ENCODE measurements at regions not wholly inside any gene's neighbourhood (a gene's known extent, or its start where the extent isn't known, plus 50 kb on each side); places are given as distances from the start of the nearest gene placed in this dataset.

DNA sequence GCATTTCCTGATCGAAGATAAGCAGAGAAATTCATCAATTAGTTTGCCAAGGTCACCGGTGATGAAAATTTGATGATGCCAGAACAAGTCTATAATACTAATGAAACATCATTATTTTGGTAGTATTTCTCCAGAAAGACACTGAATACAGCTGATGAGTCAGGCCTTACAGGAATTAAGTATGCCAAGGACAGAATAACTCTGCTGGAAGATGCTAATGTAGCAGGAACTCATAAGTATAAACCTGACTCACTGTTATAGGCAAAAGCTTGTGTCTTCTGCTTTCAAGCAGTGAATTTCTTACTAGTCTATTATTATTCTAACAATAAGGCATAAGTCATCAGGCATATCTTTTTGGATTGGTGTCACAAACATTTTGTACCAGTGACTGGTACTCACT lies 1825.1 kb upstream of the IGFBP7 start:
- no peak for DNase-seq

DNA sequence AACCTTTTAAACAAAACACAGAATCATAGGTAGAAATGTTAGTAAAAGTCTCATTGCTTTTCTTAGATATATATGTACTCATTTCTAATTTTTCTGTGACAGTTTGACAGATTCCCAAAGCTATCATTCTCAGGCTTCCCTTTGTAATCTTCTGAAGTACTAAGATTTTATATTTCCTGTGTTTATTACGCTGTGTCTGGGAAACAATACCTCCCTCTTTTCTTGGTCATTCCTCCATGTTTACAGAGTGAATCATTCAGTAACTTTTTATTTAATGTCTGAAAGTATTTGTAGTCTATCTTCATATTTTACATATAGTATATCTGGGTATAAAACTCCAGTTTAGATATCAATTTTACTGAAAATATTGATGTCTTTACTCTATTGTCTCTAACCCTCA lies 1826.3 kb upstream of the IGFBP7 start:
- DNase-seq = no peak

DNA sequence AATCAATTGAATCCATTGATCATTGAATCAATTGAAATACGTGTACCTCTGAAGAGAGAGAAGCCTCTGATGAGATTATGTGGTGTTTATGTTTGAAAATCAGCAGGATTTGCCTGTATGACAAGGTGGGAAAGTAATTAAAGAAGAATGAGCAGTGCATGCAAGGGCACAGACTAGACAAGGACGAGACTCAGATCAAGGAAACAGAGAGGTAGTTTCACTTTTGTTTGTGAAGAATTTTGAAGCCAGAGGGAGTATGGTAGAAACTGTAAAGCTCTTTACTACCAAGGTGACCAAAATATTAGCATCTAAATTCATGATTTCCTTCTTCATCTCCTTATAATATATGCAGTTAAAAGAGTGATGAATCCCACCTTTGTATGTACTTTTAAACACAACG lies 1830.0 kb upstream of the IGFBP7 start:
- no peak for DNase-seq

DNA sequence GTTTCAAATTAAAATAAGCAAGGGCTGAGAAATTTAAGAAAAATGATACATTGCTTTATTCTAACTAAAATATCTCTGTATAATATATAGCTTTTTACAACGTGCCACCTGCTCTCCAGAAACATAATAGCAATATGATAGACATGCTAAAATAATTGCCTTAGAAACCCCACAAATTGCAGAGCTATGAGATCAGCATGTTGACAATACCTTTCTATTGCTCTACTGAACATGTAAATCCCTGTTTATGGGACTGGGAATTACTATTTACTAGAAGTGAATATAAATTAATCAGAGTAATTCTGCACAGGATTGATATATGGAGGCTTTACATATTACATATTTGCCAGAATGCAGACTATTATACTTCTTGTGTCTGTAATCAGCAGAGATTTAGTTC lies 1831.1 kb upstream of the IGFBP7 start:
- DNase-seq = no peak

DNA sequence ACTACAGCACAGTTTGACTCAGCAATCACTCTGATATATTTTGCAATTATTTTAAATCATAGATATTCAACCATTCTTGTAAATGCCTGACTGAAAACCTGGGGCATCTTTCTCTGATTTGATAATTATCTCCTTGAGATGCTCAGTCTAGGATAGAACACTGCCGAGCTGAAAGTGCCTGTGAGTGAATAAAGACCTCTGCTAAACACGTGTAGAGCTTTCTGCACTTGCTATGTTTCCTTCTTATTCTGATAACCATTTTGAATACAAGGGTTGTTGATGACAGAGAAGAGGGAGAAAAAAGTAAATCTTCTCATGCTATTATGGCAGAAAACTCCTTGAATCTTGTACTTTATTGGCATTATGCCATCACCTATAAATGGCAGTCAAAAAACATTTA lies 1843.4 kb upstream of the IGFBP7 start:
- no peak for DNase-seq

DNA sequence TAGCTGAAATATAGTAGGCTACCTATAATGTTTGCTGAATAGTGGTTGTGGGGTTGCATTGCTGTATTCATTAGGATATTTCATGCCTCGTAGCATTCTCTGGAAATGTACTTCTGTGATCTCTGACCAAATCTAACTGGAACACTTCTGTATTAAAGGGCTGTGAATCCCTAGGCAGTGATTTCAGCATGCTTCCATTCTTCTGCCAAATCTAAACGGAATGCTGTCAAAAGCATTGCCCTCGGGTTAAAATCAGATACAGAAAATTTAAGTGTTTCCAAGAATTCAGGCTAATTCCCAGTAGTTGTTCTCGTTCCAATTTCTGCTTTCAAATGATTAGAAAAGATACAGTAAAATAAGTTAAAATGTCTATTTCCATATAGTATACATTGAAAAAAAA lies 1847.5 kb upstream of the IGFBP7 start:
- no peak for DNase-seq

DNA sequence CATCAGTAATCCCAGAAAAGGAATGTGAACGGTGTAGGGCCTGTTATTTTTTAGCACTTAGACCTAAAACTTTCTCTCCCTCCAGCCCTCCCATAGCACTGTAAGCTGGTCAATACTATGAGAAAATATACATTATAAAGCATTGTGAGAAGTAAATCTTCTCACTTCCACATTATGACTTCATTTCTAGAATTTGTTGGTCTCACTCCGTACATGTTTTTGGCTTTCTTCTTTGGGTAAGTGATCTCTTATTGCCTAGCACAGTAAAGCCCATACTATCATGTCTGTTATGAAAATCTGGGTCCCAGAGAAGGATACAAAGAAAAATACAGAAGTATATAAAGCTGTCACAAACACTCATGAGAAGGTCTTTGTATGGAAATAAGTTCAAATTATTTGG lies 1851.1 kb upstream of the IGFBP7 start:
- no peak for DNase-seq

DNA sequence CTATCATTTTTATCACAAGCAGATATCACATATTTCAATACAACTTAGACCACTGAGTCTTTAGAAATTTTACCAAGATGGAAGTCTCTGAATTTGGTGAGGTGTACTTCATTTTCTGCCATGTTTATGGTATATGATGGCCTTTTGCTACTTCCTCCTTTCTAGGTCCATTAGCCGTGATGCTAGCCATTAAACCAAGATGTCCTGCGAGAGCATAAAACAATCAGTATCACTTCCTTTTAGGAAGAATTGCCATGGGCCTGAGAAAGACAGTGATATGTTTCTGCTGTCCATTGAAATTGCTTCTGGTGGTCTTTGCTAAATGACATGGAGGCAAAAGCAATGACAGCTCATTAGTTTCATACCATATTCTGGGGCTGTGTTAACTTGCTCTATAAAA lies 1851.7 kb upstream of the IGFBP7 start:
- DNase-seq = no peak

DNA sequence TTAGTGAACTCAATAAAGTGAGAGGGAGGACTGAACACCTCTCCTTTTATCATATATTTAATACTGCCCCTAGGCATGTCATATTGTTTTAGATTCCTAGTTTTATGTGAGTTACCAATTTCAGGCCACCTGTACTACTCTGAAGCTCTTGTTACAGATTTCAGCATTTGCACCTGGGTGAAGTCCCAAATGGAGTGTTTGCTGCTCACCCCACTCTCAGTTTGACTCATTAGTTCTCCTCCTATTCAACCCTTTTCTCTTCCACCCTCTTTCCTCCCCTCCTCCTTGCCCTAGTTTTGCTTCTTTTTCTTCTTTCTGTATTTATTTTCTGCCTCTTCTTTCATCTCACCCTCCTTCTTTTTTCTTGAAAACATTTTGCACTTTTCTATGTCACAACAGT lies 1852.2 kb upstream of the IGFBP7 start:
- no peak for DNase-seq

DNA sequence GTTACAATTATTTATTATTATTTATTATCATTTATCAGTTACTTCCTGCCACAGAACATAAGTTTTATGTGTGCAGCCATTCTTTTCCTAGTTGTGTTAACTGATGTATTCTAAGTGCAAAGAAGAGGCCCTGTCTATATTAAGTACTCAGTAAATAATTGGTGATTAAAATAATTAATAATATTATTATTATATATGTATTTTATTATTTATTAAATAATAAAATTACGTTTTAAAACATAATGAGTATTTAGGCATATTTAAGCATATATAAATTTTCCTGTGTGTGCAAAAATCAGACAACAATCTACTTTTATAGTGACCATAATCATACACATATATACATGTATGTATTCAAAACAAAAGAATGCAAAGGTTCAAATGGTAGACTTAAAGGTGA lies 1871.6 kb upstream of the IGFBP7 start:
- DNase-seq = no peak

DNA sequence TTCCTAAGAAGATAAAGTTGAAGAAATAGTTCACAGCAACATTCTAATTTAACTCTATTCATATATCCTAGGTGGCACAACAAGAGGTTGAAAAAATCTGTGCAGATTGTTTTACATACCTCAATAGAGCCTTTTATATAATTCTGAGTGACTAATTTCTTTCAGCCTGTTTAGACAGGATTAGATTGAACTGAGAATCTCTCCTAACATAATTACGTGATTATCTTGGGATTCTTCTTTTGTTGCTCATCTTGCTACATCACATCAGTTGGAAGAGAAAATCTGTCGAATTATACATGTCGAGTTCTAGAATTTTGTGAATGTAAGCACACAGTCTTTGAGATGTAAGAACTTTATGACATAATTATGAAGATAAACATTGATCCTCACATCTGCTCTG lies 1873.7 kb upstream of the IGFBP7 start:
- DNase-seq = no peak

DNA sequence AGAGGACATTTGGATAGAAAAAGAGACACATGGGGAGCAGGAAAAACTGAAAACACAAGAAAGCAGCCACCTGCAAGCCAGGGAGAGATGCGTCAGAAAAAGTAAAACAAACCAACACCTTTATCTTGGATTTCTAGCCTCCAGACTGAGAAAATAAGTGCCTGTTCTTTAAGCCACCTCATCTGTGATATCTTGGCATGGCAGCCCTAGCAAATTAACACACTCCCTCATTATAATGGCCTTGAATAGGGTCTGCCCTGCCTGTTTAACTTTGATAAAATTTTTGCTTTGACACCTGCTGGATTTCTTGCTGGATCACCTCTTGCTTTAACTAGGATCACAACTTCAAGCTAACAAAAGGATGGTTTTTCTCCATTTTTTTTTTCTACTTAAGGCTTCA lies 1892.0 kb upstream of the IGFBP7 start:
- no peak for DNase-seq

DNA sequence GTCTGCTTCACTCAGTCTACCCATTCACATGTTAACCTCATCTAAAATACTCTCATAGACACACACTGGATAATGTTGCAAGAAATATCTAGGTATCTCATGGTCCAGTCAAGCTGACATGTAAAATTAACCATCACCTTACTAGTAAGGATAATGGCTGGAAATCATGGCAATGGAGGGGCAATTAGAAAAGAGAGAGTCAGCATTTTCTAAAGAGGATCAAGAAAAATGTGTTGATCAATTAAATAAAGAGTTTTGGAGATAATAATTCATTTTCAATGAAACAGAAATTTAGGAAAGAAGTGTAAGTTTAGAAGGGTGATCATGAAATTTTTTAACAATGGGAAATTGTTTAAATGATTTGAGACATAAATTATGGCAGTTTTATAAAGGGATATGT lies 1914.1 kb upstream of the IGFBP7 start:
- no peak for DNase-seq

DNA sequence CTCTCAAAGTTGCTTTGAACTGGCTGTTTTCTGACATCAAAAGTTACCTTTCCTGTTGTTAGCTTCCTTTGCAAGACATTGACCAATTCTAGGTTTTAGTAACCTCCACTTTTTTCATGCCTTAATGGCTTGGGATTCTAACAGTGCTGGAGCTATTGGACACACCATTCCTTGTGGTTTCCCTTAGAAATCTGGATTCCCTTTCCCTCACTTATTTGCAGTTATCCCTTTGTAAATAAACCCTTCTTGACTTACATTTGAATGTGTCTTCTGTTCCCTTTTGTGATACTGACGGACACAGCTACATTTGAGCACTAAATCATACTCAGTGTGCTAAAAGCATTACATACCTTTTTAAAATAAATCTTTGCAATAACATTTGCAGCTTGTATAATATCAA lies 1927.6 kb upstream of the IGFBP7 start:
- DNase-seq = no peak

DNA sequence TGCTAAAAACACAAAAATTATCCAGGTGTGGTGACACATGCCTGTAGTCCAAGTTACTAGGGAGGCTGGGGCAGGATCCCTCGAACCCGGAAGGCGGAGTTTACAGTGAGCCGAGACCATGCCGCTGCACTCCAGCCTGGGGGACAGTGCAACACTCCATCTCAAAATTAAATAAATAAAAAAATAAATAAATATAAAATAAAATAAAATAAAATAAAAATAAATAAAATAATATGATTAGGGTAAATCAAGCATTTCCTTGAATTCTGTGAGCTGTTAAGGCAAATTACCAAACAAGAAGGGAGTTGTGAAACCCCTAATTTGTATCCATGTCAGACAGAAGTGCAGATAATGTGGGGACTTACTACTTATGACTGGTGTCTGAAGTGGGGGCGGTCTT lies 1928.9 kb upstream of the IGFBP7 start:
- no peak for DNase-seq

DNA sequence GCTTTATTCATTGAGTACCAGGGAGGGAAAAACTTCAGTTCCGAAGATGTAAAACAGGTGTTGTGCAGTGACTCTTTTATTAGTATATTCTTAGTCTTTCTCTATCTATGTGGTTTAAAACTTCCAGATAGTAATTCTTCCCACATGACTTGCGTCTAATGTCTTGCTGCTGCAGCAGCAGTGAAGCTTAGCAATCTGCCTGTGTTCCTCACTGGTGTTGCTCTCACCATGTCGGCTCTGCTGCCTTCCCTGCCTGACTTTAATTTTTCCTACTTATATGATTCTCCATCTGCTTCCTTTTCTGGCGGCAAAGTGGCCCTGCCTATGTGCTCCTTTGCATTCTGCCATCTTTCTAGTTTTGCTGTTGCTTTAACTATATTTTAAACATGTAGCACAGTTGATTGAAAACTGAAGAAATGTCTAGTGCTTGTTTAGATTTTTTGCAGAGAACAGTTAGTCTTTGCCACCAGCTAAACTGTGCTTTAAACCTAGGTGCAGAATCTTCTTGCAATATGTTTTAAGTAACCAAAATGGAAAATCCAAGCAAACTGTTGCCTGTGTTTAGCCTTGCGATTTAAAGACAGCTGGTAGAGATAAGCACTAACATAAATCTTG lies 1934.2 kb upstream of the IGFBP7 start:
- DNase-seq = no peak

DNA sequence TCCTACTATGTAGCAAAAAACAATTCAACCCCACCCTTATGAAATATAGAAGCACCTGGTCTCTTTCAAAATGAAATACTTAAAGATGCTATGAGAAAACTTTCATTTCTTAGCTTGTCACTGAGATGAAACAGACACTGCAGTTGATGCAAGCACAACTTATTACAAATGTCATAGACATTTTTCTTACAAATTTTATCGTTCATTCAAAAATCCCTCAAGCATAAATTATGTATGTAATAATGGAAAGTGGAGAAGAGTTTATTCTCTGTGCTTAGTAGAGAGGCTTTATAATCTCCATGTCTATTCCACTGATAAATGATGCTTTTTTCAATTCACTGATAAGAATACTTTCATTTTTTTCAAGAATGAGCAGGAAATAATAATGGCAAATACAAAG lies 1943.9 kb upstream of the IGFBP7 start:
- no peak for DNase-seq

DNA sequence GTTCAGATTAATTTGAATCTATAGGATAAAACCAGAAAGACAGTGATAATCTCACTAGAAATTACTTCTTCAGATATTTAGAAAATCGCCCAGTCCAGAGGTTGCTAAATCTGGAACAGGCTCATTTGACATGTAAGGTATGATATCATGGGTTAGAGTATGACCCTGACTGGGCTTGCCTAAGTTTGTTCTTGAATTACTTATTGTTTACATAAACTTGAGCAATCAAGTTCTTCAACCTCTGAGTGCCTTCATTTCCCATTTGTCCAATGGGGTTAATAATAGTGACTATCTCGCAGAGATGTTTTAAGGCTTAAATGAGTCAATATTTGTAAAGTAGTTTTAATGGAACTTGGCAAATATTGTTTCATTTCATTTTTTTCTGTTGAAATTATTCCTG lies 1947.6 kb upstream of the IGFBP7 start:
- DNase-seq = no peak

DNA sequence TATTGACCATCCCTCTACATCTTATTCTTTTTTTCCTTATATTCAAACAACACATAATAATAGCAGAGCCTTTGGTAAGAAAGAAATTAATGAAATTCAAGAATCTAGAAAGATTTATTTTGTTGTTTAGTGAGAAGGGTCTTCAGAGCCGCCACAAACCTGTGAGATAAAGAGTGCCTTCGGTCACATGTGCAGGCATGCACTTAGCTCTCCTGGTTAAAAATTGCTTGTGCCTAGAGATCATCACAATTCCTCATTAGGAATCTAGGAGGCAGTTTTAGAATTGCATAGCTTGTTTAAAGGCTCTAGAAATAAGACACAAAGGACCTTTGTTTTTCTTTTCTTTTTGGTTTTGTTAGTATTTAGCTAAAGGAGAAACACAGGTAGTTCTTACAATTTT lies 1948.4 kb upstream of the IGFBP7 start:
- DNase-seq = no peak

DNA sequence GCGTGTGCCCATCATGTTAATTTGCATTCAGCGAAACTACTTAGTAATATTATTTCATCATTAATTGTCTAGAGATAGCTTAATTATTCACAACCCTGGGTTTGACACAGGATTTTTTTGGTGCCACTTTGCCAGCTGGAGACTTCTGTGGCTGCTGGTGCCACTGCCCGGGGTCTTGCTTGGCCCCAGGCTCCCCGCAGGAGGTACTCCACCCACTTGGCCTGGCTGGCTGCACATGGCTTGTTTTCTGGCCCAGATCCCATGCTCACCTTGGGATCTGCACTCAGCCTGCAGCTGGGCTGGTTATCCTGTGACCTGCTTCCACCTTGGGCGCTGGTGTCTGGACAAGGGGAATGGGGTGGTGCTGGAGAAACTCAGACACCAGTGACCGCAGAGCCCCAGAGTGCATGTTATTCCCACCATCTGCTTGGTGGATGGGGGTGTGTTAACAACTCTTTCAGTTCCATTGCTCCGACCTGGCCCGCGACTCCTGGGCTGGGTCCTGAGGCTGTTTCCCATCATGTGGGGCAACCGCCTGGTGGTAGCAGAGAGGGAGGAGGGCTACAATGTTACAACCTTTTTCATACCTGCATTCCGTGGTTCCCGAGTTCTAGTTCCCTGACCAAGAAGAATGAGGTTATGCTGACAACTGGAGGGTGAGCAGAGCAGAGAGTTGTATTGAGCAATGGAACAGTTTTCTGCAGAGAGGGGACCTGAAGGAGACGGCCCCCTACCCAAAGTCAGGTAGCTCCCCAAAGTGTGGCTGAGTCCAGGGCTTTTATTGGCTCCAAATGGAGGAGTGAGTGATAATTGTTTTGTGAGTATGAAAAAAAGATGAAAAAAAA lies 1950.0 kb upstream of the IGFBP7 start:
- DNase-seq = no peak

DNA sequence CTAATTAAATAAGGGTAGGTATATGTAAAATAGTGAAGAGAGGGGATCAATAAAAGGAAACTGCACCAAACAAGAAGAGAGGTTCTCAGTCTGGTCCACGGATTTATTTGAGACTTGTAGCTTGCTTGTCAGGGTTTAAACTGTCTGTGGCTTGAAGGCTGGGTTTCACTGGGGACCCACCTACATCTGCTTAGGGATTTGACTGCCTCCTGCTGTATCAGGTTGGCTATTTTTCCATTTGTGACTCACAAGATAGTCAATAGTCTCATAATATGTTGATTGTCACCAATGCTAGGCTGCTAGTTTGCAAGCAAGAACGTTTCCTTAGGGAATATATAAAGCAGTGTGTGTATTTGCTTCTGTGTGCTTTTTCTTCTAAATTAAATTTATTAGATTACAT lies 1950.7 kb upstream of the IGFBP7 start:
- no peak for DNase-seq

DNA sequence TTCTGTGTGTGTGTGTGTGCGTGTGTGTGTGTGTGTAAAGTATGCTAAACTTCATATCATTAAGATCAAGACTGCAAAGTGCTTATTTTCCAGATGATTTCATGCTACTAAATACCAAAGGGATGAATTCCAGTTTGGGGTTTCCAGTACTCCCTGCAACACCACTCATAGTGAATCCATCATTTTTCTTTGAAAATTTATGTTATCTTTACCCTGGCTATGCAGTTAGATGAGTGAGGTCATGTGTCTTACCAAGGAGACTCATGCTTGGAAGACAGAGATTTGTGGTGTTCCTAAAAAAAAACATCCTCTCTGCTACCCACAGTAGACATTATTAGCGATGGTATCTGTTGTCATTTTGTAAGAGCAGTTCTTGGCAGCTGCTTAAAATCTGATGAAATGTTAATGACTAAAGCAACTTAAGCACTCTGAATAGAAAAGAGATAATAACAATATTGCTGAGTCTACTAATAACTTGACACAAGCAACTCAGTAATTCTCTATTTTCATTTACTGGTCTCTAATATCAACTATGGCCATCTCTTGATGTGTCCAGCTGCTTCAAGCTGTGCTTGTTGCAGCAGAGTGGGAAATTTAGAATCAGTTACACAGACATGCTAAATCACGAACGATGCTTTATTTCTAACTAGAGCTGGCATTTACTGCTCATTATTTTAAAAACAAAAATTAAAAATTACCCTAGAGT lies 1953.0 kb upstream of the IGFBP7 start:
- no peak for DNase-seq

DNA sequence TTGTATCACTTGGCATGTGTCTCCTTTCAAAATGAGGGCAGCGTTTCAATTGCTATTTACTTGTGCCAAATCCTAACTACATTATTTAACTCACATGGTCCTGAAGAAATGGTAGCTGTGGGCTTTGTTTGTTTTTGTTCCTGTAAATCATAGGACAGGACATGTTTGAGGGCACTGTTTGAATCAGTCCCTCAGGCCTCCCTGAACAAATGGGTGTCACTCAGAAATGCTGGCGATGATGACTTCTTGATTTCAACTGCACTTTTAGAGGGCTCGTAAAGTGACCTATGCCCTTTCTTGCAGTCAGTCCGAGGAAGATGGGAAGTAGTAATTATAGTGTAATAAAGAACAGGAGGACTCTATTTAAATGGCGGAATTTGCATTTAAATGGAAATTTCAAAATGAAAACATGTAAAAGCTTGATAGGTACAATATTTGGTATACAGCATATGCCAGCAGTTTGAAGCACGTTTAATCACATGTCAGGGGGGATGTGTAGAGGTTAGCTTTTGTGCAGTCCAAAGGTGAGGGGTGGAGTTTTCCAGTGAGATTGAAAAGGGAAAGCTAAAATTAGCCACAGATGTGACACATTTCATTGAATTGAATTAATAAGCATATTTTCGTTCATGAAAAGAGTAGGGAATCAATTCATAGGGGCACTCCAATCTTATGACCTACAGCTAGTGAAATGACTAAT lies 1958.7 kb upstream of the IGFBP7 start:
- DNase-seq = no peak
